ENCODE measurements at regions not wholly inside any gene's neighbourhood (a gene's known extent, or its start where the extent isn't known, plus 50 kb on each side); places are given as distances from the start of the nearest gene placed in this dataset.

- 80% methylated on average over 4 of the region's 4 CpGs; no CpG with 5 or more reads in 1 of the 2 experiments for WGBS, 2 experiments (ENCODE audit: extremely low coverage in 1 of 2, insufficient coverage in 1 of 2, insufficient read length in 1 of 2, insufficient replicate concordance in 2 of 2, low coverage in 1 of 2, low lambda C conversion rate in 2 of 2, missing lambda C conversion rate in 1 of 2)
- DNase-seq (ENCODE audit: low read depth in 1 of 2, low spot score in 2 of 2) = no peak
- H3K23ac ChIP-seq (ENCODE audit: insufficient read length) = no peak overlapping the region
- H3K14ac ChIP-seq (ENCODE audit: insufficient read length) = no peak overlapping the region
- H3K4me3 ChIP-seq (ENCODE audit: extremely low read depth in 1 of 4, insufficient read depth in 2 of 4, low read depth in 3 of 4, low read length in 4 of 4) = no peak overlapping the region
- no peaks in the 10 kb centered on the region for H3K79me2 ChIP-seq (ENCODE audit: control insufficient read depth in 1 of 2, insufficient read depth in 2 of 2, low read length in 2 of 2)
- no peak overlapping the region for H3K56ac ChIP-seq (replicated peaks; ENCODE audit: insufficient read length, low read depth, low read length)
- CTCF ChIA-PET (ENCODE audit: partially characterized antibody) = interaction anchor here (1.0 to 1.4 kb wide), 2 partner anchors 9 to 114 kb away, joined by 3 to 5 read pairs; no protein-coding TSS in a partner anchor
- H3K4me1 ChIP-seq (replicated peaks in 1 of 4; ENCODE audit: control insufficient read depth in 3 of 4, insufficient read depth in 4 of 4, low read length in 3 of 4) = peaks cover 0 to 5% (median 0%) of the 10 kb centered on the region in 4 experiments; a peak in 1 of 7 replicates
- TF ChIP-seq USF2 (IDR thresholded peaks at IDR 0.05; ENCODE audit: low read length) (no peak), TEAD4 (IDR thresholded peaks at IDR 0.05; ENCODE audit: low read depth, low read length) (no peak), SAP30 (IDR thresholded peaks at IDR 0.05; ENCODE audit: insufficient read depth, insufficient replicate concordance, low read length) (no peak), KDM4A (IDR thresholded peaks at IDR 0.05; ENCODE audit: low read depth, low read length, severe bottlenecking) (no peak), HDAC6 (IDR thresholded peaks at IDR 0.05; ENCODE audit: low read depth, low read length) (no peak), JUN (IDR thresholded peaks at IDR 0.05; ENCODE audit: low read depth, low read length) (no peak), RFX5 (IDR thresholded peaks at IDR 0.05; ENCODE audit: borderline replicate concordance, low read depth, low read length) (no peak), POLR2A (IDR thresholded peaks at IDR 0.05; ENCODE audit: control extremely low read depth in 1 of 2, low read depth in 2 of 2, low read length in 2 of 2) (no peak), RNF2 (IDR thresholded peaks at IDR 0.05; ENCODE audit: borderline replicate concordance, low read depth, low read length, missing control alignments, poor library complexity, severe bottlenecking) (no peak)
- H4K8ac ChIP-seq (ENCODE audit: extremely low read depth, insufficient read depth, low read length) = no peak overlapping the region
- no peak overlapping the region for H2BK12ac ChIP-seq (ENCODE audit: low read depth, low read length)
- H4K20me1 ChIP-seq (replicated peaks in 1 of 2; ENCODE audit: control insufficient read depth in 1 of 2, insufficient read depth in 2 of 2, low read length in 2 of 2) = no peaks in the 10 kb centered on the region
- H2BK20ac ChIP-seq (ENCODE audit: low read length) = no peak overlapping the region
- POLR2A ChIA-PET (ENCODE audit: partially characterized antibody) = no interaction called here
- H3K4me2 ChIP-seq (ENCODE audit: insufficient read depth in 1 of 2, low read depth in 2 of 2, low read length in 2 of 2) = no peak overlapping the region
- no peak overlapping the region for H2BK120ac ChIP-seq (replicated peaks; ENCODE audit: low read depth, low read length)
- no peak overlapping the region for H2AFZ ChIP-seq (ENCODE audit: low read length)
- no peak overlapping the region for H3K4ac ChIP-seq (replicated peaks; ENCODE audit: insufficient read length, low read depth, low read length)
- H3K9ac ChIP-seq (replicated peaks in 1 of 4; ENCODE audit: extremely low read depth in 1 of 4, low read depth in 3 of 4, low read length in 3 of 4) = no peak overlapping the region
- no peak overlapping the region for H3K27ac ChIP-seq (ENCODE audit: low read depth, low read length)
- H3K18ac ChIP-seq (ENCODE audit: extremely low read depth, low read length) = no peak overlapping the region
- no peak overlapping the region for H2BK5ac ChIP-seq (ENCODE audit: low read depth, low read length)
- no peaks in the 10 kb centered on the region for H3K23me2 ChIP-seq (ENCODE audit: low read depth, low read length)
- no peaks in the 10 kb centered on the region for H3K36me3 ChIP-seq (ENCODE audit: control insufficient read depth in 2 of 4, insufficient read depth in 4 of 4, low read length in 3 of 4)
- H2AK5ac ChIP-seq (ENCODE audit: low read depth, low read length) = no peak overlapping the region
- no peak overlapping the region for H2BK15ac ChIP-seq (ENCODE audit: low read length)
- no peaks in the 10 kb centered on the region for H3K79me1 ChIP-seq (ENCODE audit: low read depth, low read length)
- FAIRE-seq = no peak
- H4K91ac ChIP-seq (replicated peaks; ENCODE audit: insufficient read length, low read length) = no peak overlapping the region
- no peaks in the 10 kb centered on the region for H3K27me3 ChIP-seq (replicated peaks in 1 of 4; ENCODE audit: control insufficient read depth in 3 of 4, extremely low read depth in 1 of 4, insufficient read depth in 3 of 4, low read length in 3 of 4)
- H3K9me3 ChIP-seq (ENCODE audit: insufficient read depth in 2 of 2, low read depth in 1 of 2, low read length in 1 of 2) = no peaks in the 10 kb centered on the region
- H4K5ac ChIP-seq (ENCODE audit: insufficient read length, low read depth, low read length) = no peak overlapping the region
These were observed 521.2 kb downstream of the MED13L start for GRCh38 chr12:115756271-115756670.

All from H1 (cell line).